Nephron (organoid): ENCODE measurements at regions not wholly inside any gene's neighbourhood (a gene's known extent, or its start where the extent isn't known, plus 50 kb on each side); places are given as distances from the start of the nearest gene placed in this dataset.

Source experiments
- H3K27ac Mint-ChIP-seq, 3 experiments: 2 replicates each; pipeline ENCODE4 v1.8.0; 2020; ENCODE audit warnings: mixed read lengths in 3 of 3, mild to moderate bottlenecking in 2 of 3, moderate library complexity in 1 of 3
- H3K27me3 Mint-ChIP-seq: 2 replicates; pipeline ENCODE4 v1.8.0; 2021; ENCODE audit warnings: low read depth, mild to moderate bottlenecking, moderate library complexity, mixed read lengths
- H3K36me3 Mint-ChIP-seq: 2 replicates; pipeline ENCODE4 v1.8.0; 2020; ENCODE audit warnings: low read depth, mixed read lengths
- H3K4me1 Mint-ChIP-seq: 2 replicates; pipeline ENCODE4 v1.8.0; 2020; ENCODE audit warnings: mixed read lengths
- H3K4me3 Mint-ChIP-seq, 3 experiments: 2 replicates each; pipeline ENCODE4 v1.8.0; 2020; ENCODE audit warnings: mild to moderate bottlenecking in 3 of 3, mixed read lengths in 3 of 3, moderate library complexity in 2 of 3
- H3K9me3 Mint-ChIP-seq: 2 replicates; pipeline ENCODE4 v1.8.0; 2020; ENCODE audit warnings: mixed read lengths
- TF ChIP-seq, protein P1 (sequence below), 3 experiments: fragments of 200-600 bp; sonication (generic); IDR thresholded peaks; one replicate each; pipeline ENCODE4 v1.5.0; 2021; ENCODE audit warnings: antibody characterized with exemption in 3 of 3; ENCODE audit not compliant: unreplicated experiment in 3 of 3

DNA sequence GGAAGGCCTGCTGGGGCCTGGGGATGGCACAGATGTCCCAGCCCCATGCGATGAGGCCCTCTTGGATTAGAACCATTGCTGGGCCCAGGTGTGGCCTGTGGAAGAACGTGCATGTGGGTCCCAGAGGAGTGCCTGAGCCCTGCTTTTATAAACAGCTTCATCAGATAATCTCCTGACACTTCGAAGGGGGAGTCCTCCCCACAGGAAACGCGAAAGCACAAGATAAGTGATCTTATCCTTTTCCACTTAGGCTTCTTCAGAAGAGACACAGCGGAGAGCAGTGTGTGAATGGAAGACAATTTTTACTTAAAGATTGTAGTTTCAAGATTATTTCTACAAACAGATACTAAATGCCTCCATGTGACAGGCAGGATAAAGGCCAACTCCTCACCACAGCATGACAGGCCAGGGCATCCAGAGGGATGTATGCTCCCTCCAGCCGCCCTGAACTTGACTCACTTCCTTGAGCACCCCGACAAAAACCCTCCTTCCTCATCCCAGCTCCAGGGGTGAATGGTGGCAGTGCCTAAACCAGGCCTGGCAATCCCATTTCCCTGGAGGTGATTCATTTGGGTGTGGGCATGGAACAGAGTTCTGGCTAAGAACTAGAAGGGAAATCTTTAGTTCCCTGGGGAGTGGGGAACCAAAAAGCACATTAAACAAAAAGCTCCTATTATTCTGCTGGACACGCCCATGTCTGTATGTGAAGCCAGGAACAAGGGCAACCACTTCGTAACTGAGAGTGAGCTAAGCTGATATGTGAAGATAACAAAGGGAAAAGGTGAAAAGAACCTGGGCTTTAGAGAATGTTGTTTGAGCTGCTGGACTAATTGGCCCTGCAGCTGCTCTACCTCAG, 56.2 kb upstream of the TMEM163 start:
- Mint-ChIP-seq H3K27ac (no peak overlapping the region), H3K27me3 (no peaks in the 10 kb centered on the region), H3K4me1 (peaks cover 17% of the 10 kb centered on the region), H3K36me3 (no peaks in the 10 kb centered on the region), H3K4me3 (no peak overlapping the region), H3K9me3 (no peaks in the 10 kb centered on the region)
- TF ChIP-seq, protein P1, sequence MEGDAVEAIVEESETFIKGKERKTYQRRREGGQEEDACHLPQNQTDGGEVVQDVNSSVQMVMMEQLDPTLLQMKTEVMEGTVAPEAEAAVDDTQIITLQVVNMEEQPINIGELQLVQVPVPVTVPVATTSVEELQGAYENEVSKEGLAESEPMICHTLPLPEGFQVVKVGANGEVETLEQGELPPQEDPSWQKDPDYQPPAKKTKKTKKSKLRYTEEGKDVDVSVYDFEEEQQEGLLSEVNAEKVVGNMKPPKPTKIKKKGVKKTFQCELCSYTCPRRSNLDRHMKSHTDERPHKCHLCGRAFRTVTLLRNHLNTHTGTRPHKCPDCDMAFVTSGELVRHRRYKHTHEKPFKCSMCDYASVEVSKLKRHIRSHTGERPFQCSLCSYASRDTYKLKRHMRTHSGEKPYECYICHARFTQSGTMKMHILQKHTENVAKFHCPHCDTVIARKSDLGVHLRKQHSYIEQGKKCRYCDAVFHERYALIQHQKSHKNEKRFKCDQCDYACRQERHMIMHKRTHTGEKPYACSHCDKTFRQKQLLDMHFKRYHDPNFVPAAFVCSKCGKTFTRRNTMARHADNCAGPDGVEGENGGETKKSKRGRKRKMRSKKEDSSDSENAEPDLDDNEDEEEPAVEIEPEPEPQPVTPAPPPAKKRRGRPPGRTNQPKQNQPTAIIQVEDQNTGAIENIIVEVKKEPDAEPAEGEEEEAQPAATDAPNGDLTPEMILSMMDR (IDR thresholded peaks at IDR 0.05; ENCODE audit: unreplicated experiment in 3 of 3), result no peak

DNA sequence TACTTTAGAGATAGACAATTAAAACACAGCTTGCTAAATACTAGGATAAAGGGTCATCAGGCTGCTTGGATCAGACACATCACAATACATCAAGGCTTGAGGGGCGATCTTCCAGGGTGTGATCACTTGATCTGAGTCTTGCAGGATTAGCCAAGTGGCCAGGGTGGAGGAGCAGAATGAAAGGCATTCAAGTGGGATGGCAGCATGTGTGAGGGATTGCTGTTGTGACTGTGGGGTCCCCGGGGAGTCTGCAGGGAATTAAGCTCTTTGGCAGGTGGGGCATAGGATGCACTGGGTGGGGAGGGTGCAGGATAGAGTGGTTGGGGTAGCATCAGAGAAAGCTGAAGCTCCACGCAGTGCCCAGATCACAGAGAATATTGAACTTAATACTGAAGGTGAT, 58.0 kb upstream of the TMEM163 start:
- H3K36me3 Mint-ChIP-seq, result no peaks in the 10 kb centered on the region
- no peaks in the 10 kb centered on the region for H3K9me3 Mint-ChIP-seq
- peaks cover 22% of the 10 kb centered on the region for H3K4me1 Mint-ChIP-seq
- no peaks in the 10 kb centered on the region for H3K27me3 Mint-ChIP-seq
- H3K27ac Mint-ChIP-seq, result no peak overlapping the region
- no peak overlapping the region for H3K4me3 Mint-ChIP-seq
- TF ChIP-seq, protein P1 (IDR thresholded peaks at IDR 0.05; ENCODE audit: unreplicated experiment in 3 of 3), result no peak

DNA sequence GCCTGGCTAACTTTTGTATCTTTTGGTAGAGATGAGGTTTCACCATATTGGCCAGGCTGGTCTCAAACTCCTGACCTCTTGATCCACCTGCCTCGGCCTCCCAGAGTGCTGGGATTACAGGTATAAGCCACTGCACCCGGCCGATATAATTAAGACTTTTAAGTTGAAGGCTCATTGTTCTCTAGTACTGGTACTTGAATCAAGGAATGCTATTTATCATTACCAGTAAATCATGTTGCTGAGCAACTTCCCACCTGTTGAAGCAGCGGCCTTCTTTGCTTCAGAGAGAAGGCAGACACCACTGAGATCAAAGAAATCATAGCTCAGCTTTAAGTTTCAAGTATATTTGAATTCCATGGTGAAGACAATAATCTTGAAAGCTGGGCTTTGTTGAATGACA, 58.8 kb upstream of the TMEM163 start:
- Mint-ChIP-seq H3K9me3 (no peaks in the 10 kb centered on the region), H3K4me1 (peaks cover 22% of the 10 kb centered on the region), H3K36me3 (no peaks in the 10 kb centered on the region), H3K4me3 (no peak overlapping the region), H3K27me3 (no peaks in the 10 kb centered on the region), H3K27ac (no peak overlapping the region)
- TF ChIP-seq, protein P1 (IDR thresholded peaks at IDR 0.05; ENCODE audit: unreplicated experiment in 3 of 3), result no peak

DNA sequence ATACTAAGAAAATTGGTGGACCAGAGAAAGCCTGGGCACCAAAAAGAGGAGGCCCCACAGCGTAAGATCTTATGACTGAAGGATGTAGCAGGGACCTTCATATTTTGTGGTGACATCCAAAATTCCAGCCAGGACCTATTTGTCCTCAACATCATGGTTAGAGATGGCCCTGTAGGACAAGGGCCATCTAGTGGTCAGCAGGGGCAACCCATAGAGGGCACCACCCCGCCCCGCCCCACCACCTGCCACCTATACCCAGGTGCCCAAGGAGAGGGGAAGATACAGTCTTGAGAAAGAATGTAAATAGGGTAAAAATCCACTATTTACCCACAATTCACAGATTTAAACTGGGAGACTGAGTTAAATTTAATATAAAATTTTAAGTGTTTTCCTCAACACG, 59.6 kb upstream of the TMEM163 start:
- H3K27ac Mint-ChIP-seq, result no peak overlapping the region
- no peaks in the 10 kb centered on the region for H3K9me3 Mint-ChIP-seq
- TF ChIP-seq, protein P1 (IDR thresholded peaks at IDR 0.05; ENCODE audit: unreplicated experiment in 3 of 3), result peak in 1 of 3 experiments; percentile 9
- H3K27me3 Mint-ChIP-seq, result no peaks in the 10 kb centered on the region
- H3K36me3 Mint-ChIP-seq, result no peaks in the 10 kb centered on the region
- peaks cover 22% of the 10 kb centered on the region for H3K4me1 Mint-ChIP-seq
- H3K4me3 Mint-ChIP-seq, result no peak overlapping the region

DNA sequence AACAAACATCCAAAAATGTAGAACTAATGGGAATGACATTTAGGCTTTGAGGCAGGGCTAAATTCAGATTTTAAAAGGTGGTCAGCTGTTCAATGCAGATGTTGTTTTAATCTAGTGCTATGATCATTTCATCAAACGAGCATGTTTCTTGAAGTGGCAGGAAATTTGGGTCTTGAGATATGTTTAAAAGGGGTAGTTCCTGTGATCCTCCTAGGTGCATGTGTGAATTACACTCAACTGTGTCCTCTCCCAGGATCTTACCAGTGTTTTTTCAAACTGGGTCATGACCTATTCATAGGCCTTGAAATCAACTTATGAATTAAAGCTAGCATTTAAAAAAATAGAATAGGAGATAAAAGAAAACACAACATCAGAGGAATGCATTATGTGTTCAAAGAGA, 57.4 kb upstream of the ACMSD start:
- peak overlapping the region in 1 of 3 experiments; percentile 23 for H3K27ac Mint-ChIP-seq
- H3K9me3 Mint-ChIP-seq, result no peaks in the 10 kb centered on the region
- H3K36me3 Mint-ChIP-seq, result no peaks in the 10 kb centered on the region
- no peak overlapping the region for H3K4me3 Mint-ChIP-seq
- peaks cover 11% of the 10 kb centered on the region for H3K4me1 Mint-ChIP-seq
- TF ChIP-seq, protein P1 (IDR thresholded peaks at IDR 0.05; ENCODE audit: unreplicated experiment in 3 of 3), result no peak
- H3K27me3 Mint-ChIP-seq, result no peaks in the 10 kb centered on the region

DNA sequence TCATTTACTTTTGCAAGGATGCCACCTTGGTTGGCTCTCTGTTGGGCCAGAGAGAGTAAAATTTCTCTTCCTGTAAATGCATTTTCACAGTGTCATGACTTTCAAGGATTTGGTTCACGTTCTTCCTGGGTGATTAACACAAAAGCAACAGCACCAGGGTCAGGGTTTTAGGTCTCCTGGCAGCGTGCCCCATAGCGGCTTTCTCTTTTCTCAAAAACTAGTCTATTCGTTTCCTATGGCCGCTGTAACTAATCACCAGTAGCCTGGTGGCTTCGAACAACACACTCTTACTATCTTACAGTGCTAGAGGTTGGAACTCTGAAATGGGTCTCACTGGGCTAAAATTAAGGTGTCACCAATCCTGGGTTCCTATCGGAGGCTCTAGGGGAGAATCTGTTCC, 56.3 kb upstream of the ACMSD start:
- H3K27me3 Mint-ChIP-seq, result peaks cover 4% of the 10 kb centered on the region
- TF ChIP-seq, protein P1 (IDR thresholded peaks at IDR 0.05; ENCODE audit: unreplicated experiment in 3 of 3), result no peak
- H3K27ac Mint-ChIP-seq, result no peak overlapping the region
- no peaks in the 10 kb centered on the region for H3K36me3 Mint-ChIP-seq
- H3K4me1 Mint-ChIP-seq, result peaks cover 5% of the 10 kb centered on the region
- no peak overlapping the region for H3K4me3 Mint-ChIP-seq
- H3K9me3 Mint-ChIP-seq, result no peaks in the 10 kb centered on the region
